Skeletal muscle tissue (tissue), 3 donors: ENCODE measurements at regions not wholly inside any gene's neighbourhood (a gene's known extent, or its start where the extent isn't known, plus 50 kb on each side); places are given as distances from the start of the nearest gene placed in this dataset.
"Not testable (repeated sequence)": the region's sequence is repeated elsewhere in the genome, so short reads cannot be mapped to it uniquely, and the experiment has no call there.

ENCODE experiments used
- H3K27ac ChIP-seq: one replicate; pipeline ENCODE4 v1.7.0; 2013; ENCODE audit warnings: mild to moderate bottlenecking, low read depth, low read length, inconsistent platforms
- H3K27me3 ChIP-seq, 3 donors: one replicate each; pipeline ENCODE4 v1.7.0; 2013; ENCODE audit warnings: low read length in 3 of 3; ENCODE audit not compliant: control insufficient read depth in 3 of 3, insufficient read depth in 3 of 3
- H3K36me3 ChIP-seq, 3 donors: one replicate each; pipeline ENCODE4 v1.7.0; 2013; ENCODE audit warnings: low read length in 3 of 3; ENCODE audit not compliant: control insufficient read depth in 3 of 3, insufficient read depth in 3 of 3
- H3K4me1 ChIP-seq, 3 donors: one replicate each; pipeline ENCODE4 v1.7.0; 2013; ENCODE audit warnings: low read length in 3 of 3, mild to moderate bottlenecking in 3 of 3; ENCODE audit not compliant: control insufficient read depth in 3 of 3, insufficient read depth in 3 of 3
- H3K4me3 ChIP-seq, 3 donors: one replicate each; pipeline ENCODE4 v1.7.0; 2013; ENCODE audit warnings: low read length in 3 of 3
- H3K9ac ChIP-seq, 3 donors: one replicate each; pipeline ENCODE4 v1.7.0; 2013; ENCODE audit warnings: low read length in 3 of 3, mild to moderate bottlenecking in 3 of 3, moderate library complexity in 2 of 3, low read depth in 1 of 3
- H3K9me3 ChIP-seq, 3 donors: one replicate each; pipeline ENCODE4 v1.7.0; 2013; ENCODE audit warnings: low read length in 3 of 3; ENCODE audit not compliant: control insufficient read depth in 3 of 3
- donor health status: Osteomylitis.

DNA sequence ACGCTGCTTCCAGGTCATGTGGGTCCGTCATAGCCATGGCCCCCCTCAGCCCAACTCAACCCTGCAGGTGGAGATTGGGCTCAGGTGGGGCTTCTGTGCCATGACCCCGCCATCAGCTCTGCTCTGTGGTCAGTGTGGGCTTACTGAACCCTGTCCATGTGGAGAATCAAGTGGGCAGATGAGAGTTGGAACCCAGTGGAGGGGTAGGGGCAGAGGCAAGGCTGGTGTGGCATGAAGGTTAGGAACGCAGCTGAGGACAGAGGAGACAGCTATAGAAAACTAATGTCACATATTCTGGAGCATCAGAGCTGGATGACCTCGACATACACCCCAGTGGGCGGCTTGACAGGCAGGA is 355.9 kb downstream of the PTPRU start:
- no peak overlapping the region for H3K9ac ChIP-seq
- no peaks in the 10 kb centered on the region for H3K9me3 ChIP-seq
- H3K36me3 ChIP-seq = no peaks in the 10 kb centered on the region
- H3K4me3 ChIP-seq = no peak overlapping the region
- no peak overlapping the region for H3K27ac ChIP-seq
- H3K4me1 ChIP-seq = no peaks in the 10 kb centered on the region
- peaks cover 10 to 17% (median 16%) of the 10 kb centered on the region in 3 donors for H3K27me3 ChIP-seq

DNA sequence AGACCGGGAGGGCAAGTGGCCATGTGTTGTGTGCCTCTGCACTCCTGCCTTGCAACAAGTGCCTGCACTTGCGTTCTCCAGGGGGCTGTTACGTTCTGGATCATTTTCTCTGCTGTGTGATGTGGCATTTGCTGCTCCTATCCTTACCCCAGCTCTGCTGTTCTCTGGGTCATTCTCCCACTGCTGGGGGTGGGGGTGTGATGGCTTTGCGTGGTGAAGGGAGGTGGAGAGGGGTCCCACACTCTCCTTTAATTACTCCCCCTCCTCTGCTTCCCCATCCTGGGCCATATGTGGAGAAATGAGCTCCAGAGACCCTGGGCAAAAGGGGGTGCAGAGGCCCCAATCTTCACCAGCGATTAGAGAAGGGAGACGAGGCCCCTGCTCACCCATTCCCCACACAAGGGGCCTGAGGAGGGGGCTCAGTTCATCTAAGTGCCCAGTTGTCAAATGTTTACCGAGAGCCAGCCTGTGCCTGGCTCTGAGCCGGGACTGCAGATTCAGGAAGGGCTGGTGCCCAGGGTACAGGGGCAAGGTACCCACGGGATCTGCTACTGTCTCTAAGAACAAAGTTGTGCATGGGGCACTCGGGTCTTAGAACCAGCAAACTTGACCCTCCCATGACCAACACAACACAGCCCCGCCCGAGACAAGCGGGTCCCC is 355.4 kb downstream of the PTPRU start:
- Histone ChIP-seq H3K4me1 (no peaks in the 10 kb centered on the region), H3K9ac (no peak overlapping the region), H3K27ac (no peak overlapping the region), H3K9me3 (no peaks in the 10 kb centered on the region), H3K27me3 (peaks cover 7 to 17% (median 16%) of the 10 kb centered on the region in 3 donors), H3K36me3 (no peaks in the 10 kb centered on the region), H3K4me3 (no peak overlapping the region)

DNA sequence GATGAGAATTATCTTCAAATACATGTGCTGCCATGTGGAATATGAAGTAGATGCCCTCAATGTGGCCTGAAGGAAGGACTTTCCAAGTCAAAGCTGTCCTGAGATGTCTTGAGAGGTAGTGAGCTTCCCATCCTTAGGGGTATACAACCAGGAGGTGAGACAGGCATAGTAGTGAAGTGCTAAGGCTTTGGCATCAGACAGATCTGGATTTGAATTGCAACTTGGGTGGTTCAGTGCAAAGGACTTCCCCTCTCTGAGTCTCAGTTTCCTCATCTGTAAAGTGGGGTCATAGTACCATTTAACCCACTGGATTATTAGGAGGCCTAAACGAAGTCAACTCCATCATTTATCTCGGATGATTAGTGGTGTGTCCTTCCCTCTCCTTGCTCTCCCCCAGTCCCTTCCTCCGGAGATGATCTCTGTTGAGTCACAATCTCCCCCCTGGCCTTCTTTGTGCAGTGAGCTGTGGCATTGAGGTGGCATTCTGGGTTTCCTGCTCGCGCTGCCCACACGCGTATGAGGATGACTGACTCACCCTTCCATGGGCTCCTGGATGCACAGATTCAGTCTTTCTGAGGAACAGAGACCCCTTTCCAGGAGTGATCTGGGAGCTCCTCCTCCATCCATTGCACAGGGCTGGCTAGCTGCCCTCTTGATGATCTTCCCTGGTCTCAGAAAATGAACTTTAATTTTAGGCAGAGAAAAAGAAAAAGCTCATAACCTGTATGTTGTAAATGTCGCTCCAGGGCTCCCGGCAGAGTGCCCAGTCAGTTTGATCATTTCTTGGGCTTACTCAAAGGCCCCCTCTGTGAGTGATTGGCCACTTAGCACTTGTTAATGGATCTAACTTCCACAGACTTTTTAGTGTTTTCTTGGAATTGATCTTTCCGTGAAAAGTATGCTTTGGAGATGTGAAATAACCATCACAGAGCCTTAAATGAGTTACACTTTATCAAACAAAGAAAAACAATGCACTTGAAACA is 354.6 kb downstream of the PTPRU start:
- H3K36me3 ChIP-seq = no peaks in the 10 kb centered on the region
- peaks cover 5 to 22% (median 22%) of the 10 kb centered on the region in 3 donors for H3K27me3 ChIP-seq
- no peak overlapping the region for H3K4me3 ChIP-seq
- no peak overlapping the region for H3K9ac ChIP-seq
- H3K27ac ChIP-seq = no peak overlapping the region
- H3K9me3 ChIP-seq = no peaks in the 10 kb centered on the region
- H3K4me1 ChIP-seq = no peaks in the 10 kb centered on the region

DNA sequence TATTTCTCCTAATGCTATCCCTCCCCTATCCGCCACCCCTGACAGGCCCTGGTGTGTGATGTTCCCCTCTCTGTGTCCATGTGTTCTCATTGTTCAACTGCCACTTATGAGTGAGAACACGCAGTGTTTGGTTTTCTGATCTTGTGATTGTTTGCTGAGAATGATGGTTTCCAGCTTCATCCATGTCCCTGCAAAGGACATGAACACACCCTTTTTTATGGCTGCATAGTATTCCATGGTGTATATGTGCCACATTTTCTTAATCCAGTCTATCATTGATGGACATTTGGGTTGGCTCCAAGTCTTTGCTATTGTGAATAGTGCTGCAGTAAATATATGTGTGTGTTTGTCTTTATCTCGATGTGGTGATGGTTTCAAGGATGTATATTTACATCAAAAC is 353.4 kb downstream of the PTPRU start:
- H3K27me3 ChIP-seq = peaks cover 7 to 32% (median 29%) of the 10 kb centered on the region in 3 donors
- H3K9me3 ChIP-seq, H3K9ac ChIP-seq, H3K4me1 ChIP-seq, H3K36me3 ChIP-seq, H3K4me3 ChIP-seq, H3K27ac ChIP-seq: not testable (repeated sequence)

DNA sequence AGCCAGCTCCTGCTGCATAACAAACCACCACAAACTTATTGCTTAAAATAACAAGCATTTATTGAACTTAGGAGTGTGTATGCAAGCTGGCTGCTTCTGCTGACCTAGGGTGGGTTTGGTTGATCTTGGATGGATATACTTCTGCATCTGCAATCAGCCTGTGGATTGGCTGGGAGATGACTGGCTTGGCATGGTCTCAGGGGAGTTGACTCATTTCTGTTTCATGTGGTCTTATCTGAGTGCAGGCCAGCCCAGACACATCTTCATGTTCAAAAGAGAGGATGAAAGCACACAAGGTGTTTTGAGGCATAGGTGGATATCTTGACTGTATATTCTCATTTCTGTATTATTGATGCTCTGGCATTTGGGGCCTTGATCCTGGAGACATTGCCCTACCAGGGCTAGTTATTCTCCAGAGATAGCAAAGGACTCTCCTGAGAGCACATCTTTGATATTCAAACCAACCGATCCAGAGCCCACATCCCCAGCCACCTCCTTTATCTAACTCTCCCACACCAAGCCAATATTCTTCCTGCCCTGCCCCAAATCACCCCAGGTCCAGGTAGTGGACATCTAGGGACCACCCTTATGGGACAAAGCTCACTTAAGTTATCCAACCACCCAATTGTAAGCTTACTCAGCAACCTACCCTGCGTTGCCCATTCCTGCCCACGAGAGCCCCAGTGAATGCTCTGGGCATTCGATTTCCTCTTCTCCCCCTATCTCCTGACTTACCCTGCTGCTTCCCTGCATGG is 350.8 kb downstream of the PTPRU start:
- Histone ChIP-seq H3K9me3 (no peaks in the 10 kb centered on the region), H3K9ac (no peak overlapping the region), H3K4me3 (no peak overlapping the region), H3K4me1 (no peaks in the 10 kb centered on the region), H3K36me3 (no peaks in the 10 kb centered on the region), H3K27ac (no peak overlapping the region), H3K27me3 (peaks cover 2 to 27% (median 22%) of the 10 kb centered on the region in 3 donors)

DNA sequence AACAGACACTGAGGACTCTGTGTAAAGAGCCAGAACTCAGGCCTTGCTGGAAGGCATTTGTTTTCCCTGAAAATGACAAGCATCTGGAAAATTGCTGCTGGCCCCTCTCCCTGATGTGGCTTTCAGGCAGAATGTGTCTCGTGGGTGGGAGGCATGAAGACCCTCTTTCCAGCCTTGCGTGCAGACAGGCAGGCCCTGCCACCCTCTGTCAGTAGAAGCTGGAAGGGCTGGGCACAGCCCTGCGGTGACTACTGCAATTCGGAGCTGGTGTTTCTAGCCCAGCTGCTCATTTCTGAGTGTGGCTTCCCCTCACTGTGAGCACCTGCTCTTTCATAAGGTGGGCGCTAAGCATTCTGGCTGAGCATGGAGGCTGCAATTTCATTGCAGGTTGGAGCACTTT is 349.9 kb downstream of the PTPRU start:
- no peaks in the 10 kb centered on the region for H3K9me3 ChIP-seq
- no peaks in the 10 kb centered on the region for H3K4me1 ChIP-seq
- H3K27me3 ChIP-seq = peaks cover 2 to 24% (median 15%) of the 10 kb centered on the region in 3 donors
- no peaks in the 10 kb centered on the region for H3K36me3 ChIP-seq
- H3K4me3 ChIP-seq = no peak overlapping the region
- no peak overlapping the region for H3K9ac ChIP-seq
- no peak overlapping the region for H3K27ac ChIP-seq

DNA sequence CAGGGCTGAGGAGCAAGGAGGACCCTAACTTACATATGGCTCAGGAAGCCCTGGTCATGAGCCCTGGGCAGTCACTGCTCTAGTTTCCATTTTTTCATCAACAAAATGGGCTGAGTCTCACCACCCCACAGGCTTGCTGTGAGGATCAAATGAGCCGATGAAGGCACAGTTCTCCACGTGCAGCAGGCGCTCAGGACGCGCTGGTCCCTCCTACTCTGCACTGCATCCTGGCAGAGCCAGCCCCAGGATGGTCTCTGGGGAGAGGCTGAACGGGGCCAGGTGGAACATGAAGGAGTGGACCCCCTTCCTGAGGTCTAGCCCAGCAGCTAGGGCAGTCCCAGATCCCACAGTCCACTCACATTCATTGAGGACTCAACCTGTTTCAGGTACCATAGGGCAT is 349.3 kb downstream of the PTPRU start:
- Histone ChIP-seq H3K9me3 (no peaks in the 10 kb centered on the region), H3K27me3 (peaks cover 2 to 20% (median 15%) of the 10 kb centered on the region in 3 donors), H3K9ac (no peak overlapping the region), H3K4me1 (no peaks in the 10 kb centered on the region), H3K27ac (no peak overlapping the region), H3K36me3 (no peaks in the 10 kb centered on the region), H3K4me3 (no peak overlapping the region)

DNA sequence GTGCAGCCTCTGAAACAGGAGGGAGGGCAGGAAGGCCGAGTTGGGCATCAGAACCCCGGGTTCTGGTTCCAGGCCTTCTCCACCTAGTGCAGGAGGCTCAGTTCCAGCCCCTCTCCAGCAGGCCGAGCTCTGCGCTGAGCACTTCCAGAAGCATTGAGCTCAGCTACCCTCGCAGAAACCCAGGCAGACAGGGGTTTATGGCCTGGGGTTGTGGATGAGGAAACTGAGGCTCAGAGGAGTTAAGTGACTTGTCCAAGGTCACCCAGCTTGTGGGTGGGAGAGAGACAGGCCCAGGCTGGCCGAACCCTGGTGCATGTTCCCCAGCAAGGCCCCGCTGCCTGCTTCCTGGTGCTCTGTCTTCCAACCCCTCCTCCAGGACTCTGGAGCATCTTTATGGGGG is 348.9 kb downstream of the PTPRU start:
- Histone ChIP-seq H3K9ac (no peak overlapping the region), H3K4me3 (no peak overlapping the region), H3K4me1 (no peaks in the 10 kb centered on the region), H3K27ac (no peak overlapping the region), H3K36me3 (no peaks in the 10 kb centered on the region), H3K9me3 (no peaks in the 10 kb centered on the region), H3K27me3 (peaks cover 2 to 16% (median 15%) of the 10 kb centered on the region in 3 donors)

DNA sequence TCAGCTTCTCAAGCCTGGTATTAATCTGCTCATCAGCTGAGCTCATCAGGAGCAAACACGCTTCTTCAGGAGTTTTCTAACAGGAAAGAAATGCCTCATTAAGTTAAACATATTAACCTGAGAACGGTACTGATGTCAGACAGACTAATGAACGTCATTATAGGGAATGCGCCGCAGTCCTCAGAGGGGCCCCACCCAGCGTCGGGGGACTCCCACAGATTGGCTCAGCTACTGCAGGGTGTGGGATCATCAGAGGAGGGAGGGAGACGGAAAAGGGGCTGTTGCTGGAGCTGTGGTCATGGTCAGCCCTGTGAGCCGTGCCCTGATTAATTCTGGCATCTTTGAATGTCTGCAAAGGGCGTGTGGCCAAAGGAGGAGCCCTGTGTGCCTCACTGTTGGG is 348.5 kb downstream of the PTPRU start:
- Histone ChIP-seq H3K27me3 (peaks cover 2 to 16% (median 15%) of the 10 kb centered on the region in 3 donors), H3K4me1 (no peaks in the 10 kb centered on the region), H3K36me3 (no peaks in the 10 kb centered on the region), H3K9me3 (no peaks in the 10 kb centered on the region), H3K27ac (no peak overlapping the region), H3K4me3 (no peak overlapping the region), H3K9ac (no peak overlapping the region)
